Activated naive CD4-positive, alpha-beta T cell (primary cell): ENCODE measurements at regions not wholly inside any gene's neighbourhood (a gene's known extent, or its start where the extent isn't known, plus 50 kb on each side); places are given as distances from the start of the nearest gene placed in this dataset.
"Not testable (repeated sequence)": the region's sequence is repeated elsewhere in the genome, so short reads cannot be mapped to it uniquely, and the experiment has no call there.

ENCODE experiments used
- DNase-seq, 4 experiments: peaks; one replicate each; lab custom pipeline; 2025; lab: John Stamatoyannopoulos, UW

- no peak for DNase-seq
Observed at GRCh38 chr4:124426279-124426678, 286.3 kb downstream of the ANKRD50 start.

GRCh38 chr4:124427095-124427767, 285.3 kb downstream of the ANKRD50 start:
- no peak for DNase-seq

- DNase-seq, result no peak
Observed at GRCh38 chr4:124428648-124429047, 283.9 kb downstream of the ANKRD50 start.

GRCh38 chr4:124429746-124430250, 282.7 kb downstream of the ANKRD50 start:
- DNase-seq, result no peak

GRCh38 chr4:124431653-124432192, 280.8 kb downstream of the ANKRD50 start:
- no peak for DNase-seq

GRCh38 chr4:124432500-124432899, 280.0 kb downstream of the ANKRD50 start:
- DNase-seq, result no peak

GRCh38 chr4:124433044-124433443, 279.5 kb downstream of the ANKRD50 start:
- DNase-seq, result no peak

GRCh38 chr4:124433500-124433899, 279.0 kb downstream of the ANKRD50 start:
- no peak for DNase-seq

GRCh38 chr4:124435274-124435950, 277.1 kb downstream of the ANKRD50 start:
- DNase-seq, result no peak

GRCh38 chr4:124437853-124438495, 274.6 kb downstream of the ANKRD50 start:
- no peak for DNase-seq

- no peak for DNase-seq
Observed at GRCh38 chr4:124445071-124445470, 267.5 kb downstream of the ANKRD50 start.

- no peak for DNase-seq
Observed at GRCh38 chr4:124449881-124450280, 262.7 kb downstream of the ANKRD50 start.

GRCh38 chr4:124450851-124451250, 261.7 kb downstream of the ANKRD50 start:
- no peak for DNase-seq

GRCh38 chr4:124454772-124455270, 257.7 kb downstream of the ANKRD50 start:
- DNase-seq, result no peak

- no peak for DNase-seq
Observed at GRCh38 chr4:124455671-124456070, 256.9 kb downstream of the ANKRD50 start.

GRCh38 chr4:124459196-124459940, 253.2 kb downstream of the ANKRD50 start:
- DNase-seq, result no peak

GRCh38 chr4:124459941-124460310, 252.6 kb downstream of the ANKRD50 start:
- DNase-seq, result no peak

GRCh38 chr4:124461592-124461991, 250.9 kb downstream of the ANKRD50 start:
- not testable (repeated sequence) for DNase-seq

GRCh38 chr4:124462954-124463828, 249.3 kb downstream of the ANKRD50 start:
- DNase-seq, result no peak

GRCh38 chr4:124464836-124465235, 247.7 kb downstream of the ANKRD50 start:
- no peak for DNase-seq

GRCh38 chr4:124468360-124468759, 244.2 kb downstream of the ANKRD50 start:
- DNase-seq, result no peak
